Nephron (organoid): ENCODE measurements at regions not wholly inside any gene's neighbourhood (a gene's known extent, or its start where the extent isn't known, plus 50 kb on each side); places are given as distances from the start of the nearest gene placed in this dataset.

ENCODE experiments used
- H3K27ac Mint-ChIP-seq, 3 experiments: 2 replicates each; pipeline ENCODE4 v1.8.0; 2020; ENCODE audit warnings: mixed read lengths in 3 of 3, mild to moderate bottlenecking in 2 of 3, moderate library complexity in 1 of 3
- H3K27me3 Mint-ChIP-seq: 2 replicates; pipeline ENCODE4 v1.8.0; 2021; ENCODE audit warnings: low read depth, mild to moderate bottlenecking, moderate library complexity, mixed read lengths
- H3K36me3 Mint-ChIP-seq: 2 replicates; pipeline ENCODE4 v1.8.0; 2020; ENCODE audit warnings: low read depth, mixed read lengths
- H3K4me1 Mint-ChIP-seq: 2 replicates; pipeline ENCODE4 v1.8.0; 2020; ENCODE audit warnings: mixed read lengths
- H3K4me3 Mint-ChIP-seq, 3 experiments: 2 replicates each; pipeline ENCODE4 v1.8.0; 2020; ENCODE audit warnings: mild to moderate bottlenecking in 3 of 3, mixed read lengths in 3 of 3, moderate library complexity in 2 of 3
- H3K9me3 Mint-ChIP-seq: 2 replicates; pipeline ENCODE4 v1.8.0; 2020; ENCODE audit warnings: mixed read lengths
- CTCF ChIP-seq, 3 experiments: fragments of 200-600 bp; sonication (generic); IDR thresholded peaks; one replicate each; pipeline ENCODE4 v1.5.0; 2021; ENCODE audit warnings: antibody characterized with exemption in 3 of 3; ENCODE audit not compliant: unreplicated experiment in 3 of 3

- TF ChIP-seq CTCF (IDR thresholded peaks at IDR 0.05; ENCODE audit: unreplicated experiment in 3 of 3): no peak
- H3K4me1 Mint-ChIP-seq: peaks cover 6% of the 10 kb centered on the region
- H3K9me3 Mint-ChIP-seq: no peaks in the 10 kb centered on the region
- no peaks in the 10 kb centered on the region for H3K36me3 Mint-ChIP-seq
- H3K27me3 Mint-ChIP-seq: no peaks in the 10 kb centered on the region
- H3K27ac Mint-ChIP-seq: no peak overlapping the region
- H3K4me3 Mint-ChIP-seq: no peak overlapping the region
Measured at GRCh38 chr10:65811931-65812525, 1113.8 kb upstream of the LRRTM3 start.

- Mint-ChIP-seq H3K4me1 (peaks cover 6% of the 10 kb centered on the region), H3K27me3 (no peaks in the 10 kb centered on the region), H3K4me3 (peak overlapping the region in 1 of 3 experiments; percentile 76), H3K36me3 (no peaks in the 10 kb centered on the region), H3K27ac (no peak overlapping the region), H3K9me3 (no peaks in the 10 kb centered on the region)
- no peak for TF ChIP-seq CTCF (IDR thresholded peaks at IDR 0.05; ENCODE audit: unreplicated experiment in 3 of 3)
Measured at GRCh38 chr10:65816536-65816935, 1109.3 kb upstream of the LRRTM3 start.

- Mint-ChIP-seq H3K4me1 (peaks cover 6% of the 10 kb centered on the region), H3K27ac (no peak overlapping the region), H3K4me3 (no peak overlapping the region), H3K36me3 (no peaks in the 10 kb centered on the region), H3K27me3 (no peaks in the 10 kb centered on the region), H3K9me3 (peaks cover 7% of the 10 kb centered on the region)
- no peak for TF ChIP-seq CTCF (IDR thresholded peaks at IDR 0.05; ENCODE audit: unreplicated experiment in 3 of 3)
Measured at GRCh38 chr10:65818990-65819389, 1106.8 kb upstream of the LRRTM3 start.

- H3K36me3 Mint-ChIP-seq: no peaks in the 10 kb centered on the region
- peaks cover 3% of the 10 kb centered on the region for H3K27me3 Mint-ChIP-seq
- peaks cover 12% of the 10 kb centered on the region for H3K9me3 Mint-ChIP-seq
- peaks cover 7% of the 10 kb centered on the region for H3K4me1 Mint-ChIP-seq
- peak overlapping the region in 2 of 3 experiments; percentile 6 to 69 for H3K27ac Mint-ChIP-seq
- TF ChIP-seq CTCF (IDR thresholded peaks at IDR 0.05; ENCODE audit: unreplicated experiment in 3 of 3): no peak
- H3K4me3 Mint-ChIP-seq: no peak overlapping the region
Measured at GRCh38 chr10:65827359-65827758, 1098.5 kb upstream of the LRRTM3 start.

DNA sequence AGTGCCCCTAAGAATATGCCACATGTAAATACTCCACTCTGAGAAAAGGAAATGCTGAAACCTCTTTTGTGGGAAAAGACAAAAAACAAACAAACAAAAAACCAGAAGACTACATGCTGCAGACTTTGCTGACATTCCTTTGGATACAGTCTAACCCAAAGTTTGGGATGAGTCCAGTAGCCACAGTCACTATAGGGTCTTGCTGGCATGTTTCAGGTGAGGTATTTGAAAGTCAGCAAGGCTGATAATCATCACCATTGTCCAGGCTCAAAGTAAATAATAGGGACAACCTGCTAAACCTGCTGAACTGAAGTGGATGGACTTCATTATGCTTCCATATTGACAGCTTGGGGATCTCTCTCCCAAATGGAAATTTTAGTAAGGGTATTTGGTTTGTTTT lies 1087.0 kb upstream of the LRRTM3 start:
- H3K4me3 Mint-ChIP-seq: no peak overlapping the region
- no peak for TF ChIP-seq CTCF (IDR thresholded peaks at IDR 0.05; ENCODE audit: unreplicated experiment in 3 of 3)
- H3K27me3 Mint-ChIP-seq: no peaks in the 10 kb centered on the region
- no peaks in the 10 kb centered on the region for H3K36me3 Mint-ChIP-seq
- no peaks in the 10 kb centered on the region for H3K9me3 Mint-ChIP-seq
- no peaks in the 10 kb centered on the region for H3K4me1 Mint-ChIP-seq
- no peak overlapping the region for H3K27ac Mint-ChIP-seq

DNA sequence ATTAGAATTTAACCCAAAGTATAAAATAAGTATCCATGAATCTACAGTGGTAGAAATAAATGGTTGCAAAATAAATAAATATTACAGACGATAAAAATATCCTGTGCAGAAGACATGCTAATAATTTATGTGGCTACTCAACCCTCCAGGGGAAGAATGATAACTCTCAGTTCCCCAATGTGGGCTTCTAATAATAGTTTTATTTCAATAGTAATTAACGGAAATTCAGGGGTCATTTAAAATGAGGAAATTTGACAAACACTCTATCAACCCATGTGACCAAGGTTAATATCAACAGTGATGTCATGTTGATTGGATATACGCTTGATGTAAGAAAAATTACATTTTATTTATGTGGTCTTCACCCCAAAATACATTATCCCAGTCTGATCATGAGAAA lies 1082.6 kb upstream of the LRRTM3 start:
- H3K27ac Mint-ChIP-seq: no peak overlapping the region
- no peaks in the 10 kb centered on the region for H3K4me1 Mint-ChIP-seq
- no peak for TF ChIP-seq CTCF (IDR thresholded peaks at IDR 0.05; ENCODE audit: unreplicated experiment in 3 of 3)
- no peaks in the 10 kb centered on the region for H3K9me3 Mint-ChIP-seq
- no peak overlapping the region for H3K4me3 Mint-ChIP-seq
- peaks cover under 1% of the 10 kb centered on the region for H3K27me3 Mint-ChIP-seq
- H3K36me3 Mint-ChIP-seq: no peaks in the 10 kb centered on the region
